NB4 (cell line): ENCODE measurements at regions not wholly inside any gene's neighbourhood (a gene's known extent, or its start where the extent isn't known, plus 50 kb on each side); places are given as distances from the start of the nearest gene placed in this dataset.
A peak's percentile ranks its signal among the peaks of the same experiment; 100 is the strongest.

ENCODE experiments used
- DNase-seq: peaks from one replicate; pipeline ENCODE4 v3.0.0; 2010; ENCODE audit warnings: low read depth
- H3K4me3 ChIP-seq: one replicate; pipeline ENCODE4 v1.5.1; 2011; ENCODE audit warnings: mild to moderate bottlenecking, low read depth, low read length, moderate library complexity
- MAX ChIP-seq: IDR thresholded peaks from 2 replicates; pipeline ENCODE4 v1.6.1; 2011; ENCODE audit warnings: low read depth, low read length
- MYC ChIP-seq: IDR thresholded peaks from 2 replicates; pipeline ENCODE4 v1.6.1; 2011; ENCODE audit warnings: low read depth, low read length
- POLR2A ChIP-seq: IDR thresholded peaks from 2 replicates; pipeline ENCODE4 v1.6.1; 2011; ENCODE audit warnings: mild to moderate bottlenecking; ENCODE audit not compliant: insufficient read length; ENCODE audit errors: extremely low read depth
- TF ChIP-seq, protein P1 (sequence below): IDR thresholded peaks from one replicate; pipeline ENCODE4 v1.5.1; 2012; ENCODE audit warnings: low read depth, low read length

DNA sequence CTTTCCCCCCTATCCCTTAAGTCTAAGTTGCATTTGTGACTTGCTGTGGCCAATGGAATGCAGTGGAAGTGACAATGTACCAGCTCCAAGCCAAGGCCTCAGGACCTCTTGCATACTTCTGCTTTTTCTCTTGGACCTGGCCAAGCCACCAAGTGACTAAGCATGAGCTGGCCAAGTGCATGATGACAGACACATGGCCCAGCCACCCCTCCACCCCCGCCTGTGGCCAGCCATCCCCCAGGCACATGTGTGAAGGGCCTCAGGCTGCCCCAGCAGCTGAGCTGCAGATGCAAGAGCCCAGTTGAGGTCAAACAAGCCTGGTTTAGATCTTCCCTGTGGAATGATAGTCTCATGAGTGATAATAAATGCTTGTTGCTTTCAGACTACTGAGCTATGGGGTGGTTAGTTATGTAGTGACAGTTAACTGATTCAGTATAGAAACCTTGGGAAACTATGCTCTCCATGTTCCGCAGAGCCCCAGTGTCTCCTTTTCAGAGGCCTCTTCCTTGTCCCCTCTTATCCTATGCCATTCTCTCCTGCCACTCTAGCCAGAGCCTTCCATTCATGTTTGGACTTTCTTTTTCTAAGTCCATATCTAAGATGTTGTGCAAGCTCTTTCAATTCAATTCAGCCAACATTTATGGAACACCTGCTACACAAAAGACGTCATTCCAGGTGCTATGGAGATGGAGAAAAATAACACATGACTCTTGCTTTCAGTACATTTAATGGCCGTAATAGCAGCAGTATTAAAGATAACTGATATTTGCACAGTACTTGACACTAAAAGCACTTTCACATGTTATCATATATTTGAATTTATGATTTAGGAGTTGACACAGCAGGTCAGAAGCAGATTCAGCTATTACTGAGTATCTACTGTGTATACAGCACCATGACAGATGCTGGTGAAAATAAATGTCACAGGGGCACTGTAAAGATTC lies 55.5 kb upstream of the LOXL4 start:
- DNase-seq, result peak; percentile 100
- H3K4me3 ChIP-seq, result no peak overlapping the region
- TF ChIP-seq, protein P1, sequence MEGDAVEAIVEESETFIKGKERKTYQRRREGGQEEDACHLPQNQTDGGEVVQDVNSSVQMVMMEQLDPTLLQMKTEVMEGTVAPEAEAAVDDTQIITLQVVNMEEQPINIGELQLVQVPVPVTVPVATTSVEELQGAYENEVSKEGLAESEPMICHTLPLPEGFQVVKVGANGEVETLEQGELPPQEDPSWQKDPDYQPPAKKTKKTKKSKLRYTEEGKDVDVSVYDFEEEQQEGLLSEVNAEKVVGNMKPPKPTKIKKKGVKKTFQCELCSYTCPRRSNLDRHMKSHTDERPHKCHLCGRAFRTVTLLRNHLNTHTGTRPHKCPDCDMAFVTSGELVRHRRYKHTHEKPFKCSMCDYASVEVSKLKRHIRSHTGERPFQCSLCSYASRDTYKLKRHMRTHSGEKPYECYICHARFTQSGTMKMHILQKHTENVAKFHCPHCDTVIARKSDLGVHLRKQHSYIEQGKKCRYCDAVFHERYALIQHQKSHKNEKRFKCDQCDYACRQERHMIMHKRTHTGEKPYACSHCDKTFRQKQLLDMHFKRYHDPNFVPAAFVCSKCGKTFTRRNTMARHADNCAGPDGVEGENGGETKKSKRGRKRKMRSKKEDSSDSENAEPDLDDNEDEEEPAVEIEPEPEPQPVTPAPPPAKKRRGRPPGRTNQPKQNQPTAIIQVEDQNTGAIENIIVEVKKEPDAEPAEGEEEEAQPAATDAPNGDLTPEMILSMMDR, result no peak
- peak; percentile 99 for TF ChIP-seq MAX
- peak; percentile 99 for TF ChIP-seq MYC

GRCh38 chr10:98321186-98321780 lies 53.3 kb upstream of the LOXL4 start:
- no peak for TF ChIP-seq POLR2A
- TF ChIP-seq, protein P1, result no peak
- no peak for TF ChIP-seq MYC
- TF ChIP-seq MAX, result no peak
- peak; percentile 80 for DNase-seq
- no peak overlapping the region for H3K4me3 ChIP-seq

- peak; percentile 86 for DNase-seq
- TF ChIP-seq POLR2A (no peak), MAX (no peak), MYC (no peak)
- TF ChIP-seq, protein P1, result no peak
- H3K4me3 ChIP-seq, result no peak overlapping the region
Observed at GRCh38 chr10:98320486-98321185, 52.6 kb upstream of the LOXL4 start.

- DNase-seq, result no peak
- TF ChIP-seq POLR2A (no peak), MYC (no peak), MAX (no peak)
- TF ChIP-seq, protein P1, result no peak
- no peak overlapping the region for H3K4me3 ChIP-seq
Observed at GRCh38 chr10:98318861-98319260, 50.9 kb upstream of the LOXL4 start.
